ENCODE measurements at regions not wholly inside any gene's neighbourhood (a gene's known extent, or its start where the extent isn't known, plus 50 kb on each side); places are given as distances from the start of the nearest gene placed in this dataset.

GRCh38 chr6:146990821-146991798 is 213.1 kb upstream of the STXBP5 start (continued):
- TF ChIP-seq PRDM15 (CRISPR knock-in tag; IDR thresholded peaks at IDR 0.05) (no peak), ZNF350 (CRISPR knock-in tag; IDR thresholded peaks at IDR 0.05; ENCODE audit: borderline replicate concordance, low read depth) (no peak), SOX6 (IDR thresholded peaks at IDR 0.05) (no peak), SOX6 (CRISPR knock-in tag; IDR thresholded peaks at IDR 0.05) (peak; percentile 93), ZNF101 (CRISPR knock-in tag; IDR thresholded peaks at IDR 0.05; ENCODE audit: borderline replicate concordance, low read depth) (no peak), IKZF1 (IDR thresholded peaks at IDR 0.05) (no peak), NR3C1 (CRISPR knock-in tag; IDR thresholded peaks at IDR 0.05) (no peak), KMT2B (CRISPR knock-in tag; IDR thresholded peaks at IDR 0.05) (no peak), MAFK (conservative IDR thresholded peaks at IDR 0.05 in 1 of 2, IDR thresholded peaks at IDR 0.05 in 1 of 2; ENCODE audit: low read length in 2 of 2) (peak; percentile 92 to 95), ZNF598 (CRISPR knock-in tag; IDR thresholded peaks at IDR 0.05; ENCODE audit: borderline replicate concordance) (no peak), ATAD3A (CRISPR knock-in tag; IDR thresholded peaks at IDR 0.05) (no peak), MLLT10 (CRISPR knock-in tag; IDR thresholded peaks at IDR 0.05) (no peak), ZNF800 (CRISPR knock-in tag; IDR thresholded peaks at IDR 0.05) (no peak), ZNF224 (CRISPR knock-in tag; IDR thresholded peaks at IDR 0.05) (no peak), SMARCE1 (IDR thresholded peaks at IDR 0.05; ENCODE audit: borderline replicate concordance) (no peak; the same call in 1 of the 2 replicates), ZNF577 (CRISPR knock-in tag; IDR thresholded peaks at IDR 0.05; ENCODE audit: borderline replicate concordance, low read depth) (no peak), SP1 (IDR thresholded peaks at IDR 0.05) (no peak), SP1 (CRISPR knock-in tag; IDR thresholded peaks at IDR 0.05) (no peak), HBP1 (CRISPR knock-in tag; IDR thresholded peaks at IDR 0.05; ENCODE audit: low read depth) (no peak), ZBTB14 (CRISPR knock-in tag; IDR thresholded peaks at IDR 0.05) (no peak), POGZ (CRISPR knock-in tag; IDR thresholded peaks at IDR 0.05) (peak; percentile 38; the same call in 1 of the 2 replicates), SMAD9 (CRISPR knock-in tag; IDR thresholded peaks at IDR 0.05) (no peak), NFKBIZ (CRISPR knock-in tag; IDR thresholded peaks at IDR 0.05) (peak; percentile 70; the same call in 1 of the 2 replicates), FOXM1 (CRISPR knock-in tag; IDR thresholded peaks at IDR 0.05) (no peak)
